ENCODE measurements at regions not wholly inside any gene's neighbourhood (a gene's known extent, or its start where the extent isn't known, plus 50 kb on each side); places are given as distances from the start of the nearest gene placed in this dataset.
A peak's percentile ranks its signal among the peaks of the same experiment; 100 is the strongest.

- peak in 2 of 7 donors; percentile 14 to 28 for DNase-seq
- Histone ChIP-seq H3K27me3 (no peaks in the 10 kb centered on the region), H3K4me1 (replicated peaks in 1 of 2) (no peaks in the 10 kb centered on the region), H3K4me3 (no peak overlapping the region), H3K9me3 (replicated peaks in 1 of 3) (no peaks in the 10 kb centered on the region), H3K27ac (no peak overlapping the region), H3K36me3 (replicated peaks in 1 of 2) (no peaks in the 10 kb centered on the region)
- TF ChIP-seq POLR2A (IDR thresholded peaks at IDR 0.05) (no peak), CTCF (IDR thresholded peaks at IDR 0.05) (peak; percentile 17 to 56 (median 41))
- intact Hi-C loops (cut with DNase I) = no loop called here
- 47 to 63% (median 56%) methylated on average over 18 to 19 of the region's 19 CpGs for WGBS, 4 donors
Measured at GRCh38 chr11:115990004-115990447, 485.8 kb upstream of the CADM1 start.

GRCh38 chr11:115985896-115986295 is 481.7 kb upstream of the CADM1 start:
- Histone ChIP-seq H3K27me3 (no peaks in the 10 kb centered on the region), H3K27ac (no peak overlapping the region), H3K4me1 (replicated peaks in 1 of 2) (no peaks in the 10 kb centered on the region), H3K4me3 (no peak overlapping the region), H3K9me3 (replicated peaks in 1 of 3) (no peaks in the 10 kb centered on the region), H3K36me3 (replicated peaks in 1 of 2) (no peaks in the 10 kb centered on the region)
- intact Hi-C loops (cut with DNase I) = no loop called here
- DNase-seq = no peak
- TF ChIP-seq CTCF (IDR thresholded peaks at IDR 0.05) (no peak), POLR2A (IDR thresholded peaks at IDR 0.05) (no peak)
- 91 to 94% (median 92%) methylated on average over 4 to 6 of the region's 6 CpGs for WGBS, 4 donors

GRCh38 chr11:115984228-115984627 is 480.0 kb upstream of the CADM1 start:
- Histone ChIP-seq H3K36me3 (replicated peaks in 1 of 2) (no peaks in the 10 kb centered on the region), H3K27ac (no peak overlapping the region), H3K27me3 (no peaks in the 10 kb centered on the region), H3K9me3 (replicated peaks in 1 of 3) (no peaks in the 10 kb centered on the region), H3K4me1 (replicated peaks in 1 of 2) (no peaks in the 10 kb centered on the region), H3K4me3 (no peak overlapping the region)
- TF ChIP-seq POLR2A (IDR thresholded peaks at IDR 0.05) = no peak
- no peak for TF ChIP-seq CTCF (IDR thresholded peaks at IDR 0.05)
- DNase-seq = no peak
- intact Hi-C loops (cut with DNase I) = no loop called here
- WGBS, 4 donors = 94 to 100% (median 96%) methylated on average over 2 of the region's 2 CpGs

GRCh38 chr11:115982666-115983065 is 478.5 kb upstream of the CADM1 start:
- WGBS, 4 donors = 82 to 91% (median 88%) methylated on average over 4 of the region's 4 CpGs
- Histone ChIP-seq H3K4me3 (no peak overlapping the region), H3K36me3 (replicated peaks in 1 of 2) (no peaks in the 10 kb centered on the region), H3K9me3 (replicated peaks in 1 of 3) (no peaks in the 10 kb centered on the region), H3K27ac (no peak overlapping the region), H3K4me1 (replicated peaks in 1 of 2) (no peaks in the 10 kb centered on the region), H3K27me3 (no peaks in the 10 kb centered on the region)
- TF ChIP-seq CTCF (IDR thresholded peaks at IDR 0.05) (no peak), POLR2A (IDR thresholded peaks at IDR 0.05) (no peak)
- intact Hi-C loops (cut with DNase I) = no loop called here
- DNase-seq = no peak
